Liver (tissue), 1 donor: ENCODE measurements at regions not wholly inside any gene's neighbourhood (a gene's known extent, or its start where the extent isn't known, plus 50 kb on each side); places are given as distances from the start of the nearest gene placed in this dataset. TPM values are rescaled to one million over a fixed set of nuclear protein-coding genes. Genes with fewer than 3 reads are reported as not detected.

Experiments used
- small RNA-seq: library from RNA; depleted of rRNA; stranded (forward); fragments of <200 nt; gene quantifications from one replicate; pipeline ENCODE3, GENCODE V24; 2014

Small RNAs in the stretch of these regions (small RNA-seq; reads per million reads assigned to genes)
- not detected for gene AC007012.1
- not detected for gene MIR8065
- gene RNU6-328P: not detected
- gene RNU6-457P: not detected
- gene RNU7-99P: not detected
- gene SNRPCP20: not detected
